Thymus (tissue), 11 donors: ENCODE measurements at regions not wholly inside any gene's neighbourhood (a gene's known extent, or its start where the extent isn't known, plus 50 kb on each side); places are given as distances from the start of the nearest gene placed in this dataset.
"Not testable (repeated sequence)": the region's sequence is repeated elsewhere in the genome, so short reads cannot be mapped to it uniquely, and the experiment has no call there.

Experiments used
- DNase-seq, 9 donors: peaks; one replicate each; pipeline ENCODE4 v3.0.0-alpha.2; 2013; ENCODE audit warnings: low spot score in 9 of 9, low read depth in 6 of 9, missing footprints in 1 of 9
- H3K27ac ChIP-seq, 2 donors: one replicate each; pipeline ENCODE4 v1.5.1; 2013; ENCODE audit warnings: control low read depth in 1 of 2, low read depth in 1 of 2, low read length in 1 of 2, mild to moderate bottlenecking in 1 of 2, moderate library complexity in 1 of 2
- H3K27me3 ChIP-seq, 2 donors: one replicate each; pipeline ENCODE4 v1.5.1; 2013; ENCODE audit warnings: low read length in 1 of 2; ENCODE audit not compliant: control insufficient read depth in 2 of 2, insufficient read depth in 1 of 2
- H3K36me3 ChIP-seq, 2 donors: one replicate each; pipeline ENCODE4 v1.5.1; 2013; ENCODE audit warnings: low read length in 1 of 2, mild to moderate bottlenecking in 1 of 2, moderate library complexity in 1 of 2; ENCODE audit not compliant: control insufficient read depth in 2 of 2, insufficient read depth in 2 of 2
- H3K4me1 ChIP-seq, 2 donors: one replicate each; pipeline ENCODE4 v1.5.1; 2013; ENCODE audit warnings: low read length in 2 of 2; ENCODE audit not compliant: control insufficient read depth in 2 of 2, insufficient read depth in 2 of 2
- H3K4me3 ChIP-seq, 2 donors: one replicate each; pipeline ENCODE4 v1.5.1; 2013; ENCODE audit warnings: low read length in 2 of 2, control low read depth in 1 of 2, mild to moderate bottlenecking in 1 of 2
- H3K9me3 ChIP-seq, 2 donors: one replicate each; pipeline ENCODE4 v1.5.1; 2013; ENCODE audit warnings: low read length in 1 of 2, mild to moderate bottlenecking in 1 of 2; ENCODE audit not compliant: control insufficient read depth in 2 of 2, insufficient read depth in 1 of 2
- WGBS: extraction: QIAGEN DNeasy Blood & Tissue Kit; methylation state at CpG from one replicate; pipeline ENCODE4 v1.1.7; 2013; 5-methylcytosine and 5-hydroxymethylcytosine counted together
- donor health status: healthy.

DNA sequence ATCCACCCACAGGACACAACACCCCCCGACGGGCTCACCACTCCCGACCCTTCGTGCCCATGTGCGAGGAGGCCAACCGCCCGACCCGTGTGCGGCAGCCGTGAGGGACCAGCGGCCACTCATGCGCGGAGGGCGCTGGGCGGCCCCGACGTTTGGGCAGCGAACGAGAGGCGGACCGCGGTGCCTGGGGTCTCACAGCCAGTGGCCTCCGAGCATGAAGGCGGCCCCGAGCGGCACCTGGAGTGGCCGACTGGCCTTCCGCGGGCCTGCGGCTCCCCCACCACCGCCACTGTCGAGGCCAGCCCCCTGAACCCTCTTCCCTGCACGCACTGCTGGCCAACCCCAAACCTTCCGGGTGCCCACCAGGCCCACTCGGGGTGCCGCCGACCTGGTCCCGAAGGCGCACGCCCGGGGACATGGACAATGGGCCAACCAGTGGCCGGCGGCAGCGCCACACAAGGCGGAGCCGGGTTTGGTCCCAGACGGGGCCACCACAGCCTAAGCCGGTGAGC, 4274.9 kb upstream of the OR11H1 start:
- Histone ChIP-seq H3K36me3 (no peaks in the 10 kb centered on the region), H3K27ac (no peak overlapping the region), H3K4me1 (no peaks in the 10 kb centered on the region), H3K9me3 (peaks cover 3 to 4% of the 10 kb centered on the region in 2 donors), H3K27me3 (no peaks in the 10 kb centered on the region), H3K4me3 (no peak overlapping the region)
- WGBS: 97% methylated on average over 48 of the region's 48 CpGs
- no peak for DNase-seq

DNA sequence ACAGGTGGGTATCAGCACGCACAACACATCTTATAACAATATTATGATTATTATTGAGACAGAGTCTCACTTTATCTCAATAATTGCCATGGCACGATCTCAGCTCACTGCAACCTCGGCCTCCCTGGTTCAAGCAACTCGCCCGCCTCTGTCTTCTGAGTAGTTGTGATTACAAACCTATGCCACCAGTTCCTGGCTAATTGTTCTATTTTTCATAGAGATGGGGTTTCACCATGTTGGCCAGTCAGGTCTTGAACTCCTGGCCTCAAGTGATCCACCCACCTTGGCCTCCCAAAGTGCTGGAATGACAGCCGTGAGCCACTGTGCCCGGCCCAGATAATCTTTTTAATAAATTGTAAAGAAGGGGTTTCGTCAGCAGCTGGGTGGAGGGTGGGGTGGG, 4257.0 kb upstream of the OR11H1 start:
- 87% methylated on average over 7 of the region's 8 CpGs for WGBS
- H3K4me3 ChIP-seq, DNase-seq, H3K4me1 ChIP-seq, H3K36me3 ChIP-seq, H3K9me3 ChIP-seq, H3K27ac ChIP-seq, H3K27me3 ChIP-seq: not testable (repeated sequence)

DNA sequence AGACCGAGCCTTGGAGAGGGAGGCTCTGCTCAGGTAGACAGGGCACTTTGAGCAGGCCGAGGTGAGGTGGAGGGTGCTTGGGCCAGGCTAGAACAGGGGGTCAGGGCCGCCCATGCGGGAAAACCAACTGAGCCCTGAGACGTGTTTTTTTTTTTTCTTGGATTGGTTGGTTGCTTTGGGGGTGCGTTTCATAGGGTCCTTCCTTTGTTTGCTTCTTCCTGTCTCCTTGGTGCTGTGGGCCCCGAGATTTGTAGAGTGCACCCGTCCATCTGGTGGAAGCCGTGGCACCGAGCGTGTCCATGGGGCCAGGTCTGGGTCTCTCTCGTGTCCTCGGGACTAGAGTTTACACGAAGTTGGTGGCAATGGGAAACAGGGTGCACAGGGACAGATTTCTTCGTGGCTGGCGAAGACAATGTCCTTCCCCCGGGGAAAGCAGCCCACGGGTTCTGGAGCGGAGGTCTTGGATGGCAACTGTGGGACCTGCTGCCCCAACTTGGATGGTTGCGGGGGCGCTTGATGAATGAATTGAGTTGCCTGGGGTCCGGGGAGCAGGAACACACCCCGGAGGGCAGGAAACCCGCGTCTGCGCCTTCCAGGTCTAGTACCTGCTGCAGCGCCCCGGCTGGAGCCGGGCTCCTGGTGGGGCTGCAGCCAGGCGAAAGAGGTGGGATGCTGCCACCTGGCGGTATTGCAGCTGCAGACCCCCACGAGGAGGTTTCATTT, 4242.7 kb upstream of the OR11H1 start:
- H3K27me3 ChIP-seq, H3K4me3 ChIP-seq, H3K27ac ChIP-seq, H3K4me1 ChIP-seq, DNase-seq, H3K36me3 ChIP-seq: not testable (repeated sequence)
- 78% methylated on average over 32 of the region's 32 CpGs for WGBS
- H3K9me3 ChIP-seq: peaks cover 10 to 15% of the 10 kb centered on the region in 2 donors

DNA sequence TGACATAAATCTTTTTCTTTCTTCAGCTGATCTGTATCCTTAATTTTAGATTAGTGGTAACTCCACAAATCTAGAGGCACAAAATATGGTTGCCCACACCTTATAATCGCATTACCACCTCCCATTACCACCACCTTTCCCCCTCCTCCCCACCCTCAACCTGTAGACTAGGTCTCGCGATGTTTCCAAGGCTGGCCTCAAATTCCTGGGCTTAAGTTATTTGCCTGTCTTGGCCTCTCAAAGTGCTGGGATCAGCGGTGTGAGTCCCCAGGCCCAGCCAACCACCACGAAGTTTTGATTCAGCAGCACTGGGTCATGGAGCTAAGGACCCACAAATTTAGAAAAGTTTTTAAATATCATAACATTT, 4242.2 kb upstream of the OR11H1 start:
- H3K27me3 ChIP-seq, H3K27ac ChIP-seq, H3K36me3 ChIP-seq, DNase-seq, H3K4me3 ChIP-seq, H3K4me1 ChIP-seq: not testable (repeated sequence)
- WGBS: 60% methylated on average over 5 of the region's 5 CpGs
- H3K9me3 ChIP-seq: peaks cover 10 to 15% of the 10 kb centered on the region in 2 donors

DNA sequence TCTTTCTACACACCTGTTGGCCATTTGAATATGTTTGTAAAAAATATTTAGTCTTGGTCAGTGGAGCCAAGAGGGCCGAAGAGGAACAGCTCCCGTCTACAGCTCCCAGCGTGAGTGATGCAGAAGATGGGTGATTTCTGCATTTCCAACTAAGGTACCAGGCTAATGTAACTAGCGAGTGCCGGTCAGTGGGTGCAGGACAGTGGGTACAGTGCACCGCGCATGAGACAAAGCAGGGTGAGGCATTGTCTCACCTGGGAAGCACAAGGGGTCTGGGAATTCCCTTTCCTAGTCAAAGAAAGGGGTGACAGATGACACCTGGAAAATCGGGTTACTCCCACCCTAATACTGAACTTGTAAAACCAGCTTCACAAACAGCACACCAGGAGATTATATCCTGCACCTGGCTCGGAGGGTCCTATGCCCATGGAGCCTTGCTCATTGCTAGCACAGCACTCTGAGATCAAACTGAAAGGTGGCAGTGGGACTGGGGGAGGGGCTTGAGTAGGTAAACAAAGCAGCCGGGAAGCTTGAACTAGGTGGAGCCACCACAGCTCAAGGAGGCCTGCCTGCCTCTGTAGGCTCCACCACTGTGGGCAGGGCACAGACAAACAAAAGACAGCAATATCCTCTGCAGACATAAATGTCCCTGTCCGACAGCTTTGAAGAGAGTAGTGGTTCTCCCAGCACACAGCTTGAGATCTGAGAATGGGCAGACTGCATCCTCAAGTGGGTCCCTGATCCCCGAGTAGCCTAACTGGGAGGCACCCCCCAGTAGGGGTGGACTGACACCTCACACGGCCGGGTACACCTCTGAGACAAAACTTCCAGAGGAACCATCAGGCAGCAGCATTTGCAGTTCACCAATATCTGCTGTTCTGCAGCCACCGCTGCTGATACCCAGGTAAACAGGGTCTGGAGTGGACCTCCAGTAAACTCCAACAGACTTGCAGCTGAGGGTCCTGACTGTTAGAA, 4239.5 kb upstream of the OR11H1 start:
- H3K27me3 ChIP-seq, H3K4me1 ChIP-seq, H3K27ac ChIP-seq, DNase-seq, H3K4me3 ChIP-seq, H3K36me3 ChIP-seq: not testable (repeated sequence)
- 88% methylated on average over 15 of the region's 15 CpGs for WGBS
- peaks cover 10 to 15% of the 10 kb centered on the region in 2 donors for H3K9me3 ChIP-seq

DNA sequence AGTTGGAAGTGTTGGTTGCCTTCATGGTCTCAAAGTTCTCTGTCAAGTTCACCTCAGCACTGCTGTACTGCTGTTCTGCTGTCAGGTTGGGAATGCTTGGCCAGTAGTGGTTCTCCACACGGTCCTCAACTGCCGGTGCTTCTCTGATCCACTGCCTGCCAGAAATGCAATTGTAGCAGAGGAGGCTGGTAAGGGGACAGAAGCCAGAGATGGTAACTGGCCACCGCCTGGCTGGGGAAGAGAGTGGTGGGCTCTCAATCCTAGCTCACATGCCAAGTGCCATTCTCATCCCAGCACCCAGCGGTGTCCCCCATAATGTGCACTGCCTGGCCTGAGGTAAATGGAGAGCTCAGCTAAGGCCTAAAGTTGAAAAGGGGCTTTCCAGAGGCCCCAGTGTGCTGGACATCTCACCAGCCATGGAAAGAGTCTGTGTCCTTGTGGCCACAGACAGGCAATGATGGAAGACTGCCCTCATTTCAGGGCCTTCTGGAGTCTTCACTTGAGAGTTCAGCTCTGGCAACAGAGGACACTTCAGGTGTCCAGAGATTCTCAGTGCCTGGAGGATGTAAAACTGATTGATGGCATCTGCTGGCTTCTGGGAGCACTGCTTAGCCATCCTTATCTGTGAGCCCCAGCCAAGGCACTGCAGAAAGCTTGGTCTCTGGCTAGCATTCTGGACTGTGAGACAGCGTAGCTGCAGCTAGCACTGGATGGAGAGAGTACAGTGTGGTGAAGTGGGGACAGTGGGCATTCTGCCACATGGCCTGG, 4229.7 kb upstream of the OR11H1 start:
- not testable (repeated sequence) for H3K36me3 ChIP-seq, H3K4me1 ChIP-seq, H3K27me3 ChIP-seq, DNase-seq, H3K27ac ChIP-seq, H3K4me3 ChIP-seq
- H3K9me3 ChIP-seq: peaks cover 3 to 11% of the 10 kb centered on the region in 2 donors
- WGBS: 63% methylated on average over 5 of the region's 5 CpGs

DNA sequence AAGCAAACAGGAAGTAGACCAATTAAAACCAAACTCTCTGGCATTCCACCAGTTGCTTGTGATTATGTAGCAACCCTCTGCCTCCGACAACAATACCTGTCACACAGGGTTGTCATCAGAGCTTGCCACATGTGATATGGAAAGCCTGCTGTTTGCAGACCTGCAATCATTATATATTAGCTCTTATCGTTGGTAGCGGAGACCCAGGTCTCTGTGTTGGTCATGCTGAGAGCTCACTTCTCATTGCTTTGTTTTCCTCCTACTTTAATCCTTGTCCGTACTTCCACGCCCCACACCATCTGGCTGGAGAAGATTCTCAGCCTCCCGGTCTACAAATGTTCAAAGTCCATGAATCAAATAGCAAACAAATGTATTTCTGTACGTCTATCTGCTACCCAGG, 4225.6 kb upstream of the OR11H1 start:
- 79% methylated on average over 7 of the region's 7 CpGs for WGBS
- not testable (repeated sequence) for H3K36me3 ChIP-seq, H3K4me1 ChIP-seq, DNase-seq, H3K27me3 ChIP-seq, H3K27ac ChIP-seq, H3K4me3 ChIP-seq
- peaks cover 5 to 18% of the 10 kb centered on the region in 2 donors for H3K9me3 ChIP-seq

DNA sequence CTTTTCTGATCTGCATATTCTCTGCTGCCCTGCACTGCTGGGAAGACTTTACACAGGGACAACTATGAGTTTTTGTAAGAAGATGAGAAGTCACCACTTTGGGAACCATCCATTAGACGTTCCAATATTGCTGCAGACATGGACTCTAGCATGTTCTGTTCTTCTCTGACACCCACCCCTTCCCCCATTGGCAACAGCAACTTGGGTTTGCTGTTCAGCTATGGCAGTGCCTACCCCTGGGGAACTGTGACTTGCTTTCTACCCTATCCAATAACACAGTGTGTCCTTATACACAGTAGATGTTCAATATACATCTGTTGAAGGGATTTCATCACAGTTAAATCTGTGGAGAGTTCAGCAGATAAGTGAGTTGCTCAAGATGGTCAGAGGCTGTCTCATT, 4225.1 kb upstream of the OR11H1 start:
- not testable (repeated sequence) for H3K27ac ChIP-seq, H3K36me3 ChIP-seq, H3K4me3 ChIP-seq, H3K27me3 ChIP-seq, H3K4me1 ChIP-seq, DNase-seq
- H3K9me3 ChIP-seq: peaks cover 7 to 20% of the 10 kb centered on the region in 2 donors
- WGBS: 33% methylated on average over 1 of the region's 1 CpG
